Heart left ventricle (tissue), 13 donors: ENCODE measurements at regions not wholly inside any gene's neighbourhood (a gene's known extent, or its start where the extent isn't known, plus 50 kb on each side); places are given as distances from the start of the nearest gene placed in this dataset.

ENCODE experiments used
- POLR2A ChIP-seq, 2 donors: fragments of 450-650 bp; IDR thresholded peaks; one replicate each; pipeline ENCODE4 v1.6.1; 2017; ENCODE audit warnings: antibody characterized with exemption in 2 of 2, mild to moderate bottlenecking in 2 of 2, moderate library complexity in 2 of 2
- TF ChIP-seq, protein P1 (sequence below), 12 donors: fragments of 200-600 bp; sonication (generic) in 4 of 12; IDR thresholded peaks; one replicate each; pipeline versions ENCODE4 v1.5.0 to v1.8.0; 2018 to 2022; ENCODE audit warnings: antibody characterized with exemption in 12 of 12, mild to moderate bottlenecking in 5 of 12
- donor health status: ischemic (EF 13 %, LVEDD 7.1; RV severe dilation, severe dysfunction).
- donor health status: DM: no; HTN: yes; CAD: no.
- donor health status: DM: no; HTN: no; CAD: no.
- donor health status: ischemic (EF 25% LVEDD 6.9; RV normal size, moderate dysfunction).
- donor health status: ischemic (EF 25% LVEDD 5.7; RV mildly dilated, moderate dysfunction).
- donor health status: ischemic (EF 35%, LVEDD 5.7; RV mildly dilated, moderate dysfunction).
- donor health status: nonischemic (EF 11% LVEDD 7.7; RV severe dilation, severe dysfunction).
- donor health status: DM: yes; HTN: yes; CAD: no.
- donor health status: PGD.
- donor health status: ischemic (EF 29% LVEDD 5.4; RV normal size, mild dysfunction).
- donor health status: nonischemic (EF 23%, LVEDD 6.1; RV moderate dilation, normal function).

DNA sequence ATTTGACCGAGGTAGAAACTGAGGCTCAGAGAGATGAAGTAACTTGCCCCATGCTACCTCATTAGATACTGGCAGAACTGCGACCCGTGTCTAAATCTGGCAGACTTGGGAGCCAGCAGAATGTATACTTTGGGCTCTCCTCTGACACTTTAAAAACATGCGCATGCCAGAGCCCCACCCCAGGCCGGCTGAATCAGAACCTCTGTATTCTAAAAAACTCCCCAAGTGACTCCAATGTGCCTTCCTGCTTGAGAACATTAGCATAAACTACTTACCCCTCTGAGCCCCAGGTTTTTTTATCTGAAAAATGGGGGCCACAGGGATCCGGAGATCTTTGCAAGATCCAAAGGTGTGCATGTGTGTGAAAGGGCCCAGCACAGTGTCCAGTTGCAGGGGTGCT lies 344.7 kb upstream of the USP24 start:
- TF ChIP-seq, protein P1, sequence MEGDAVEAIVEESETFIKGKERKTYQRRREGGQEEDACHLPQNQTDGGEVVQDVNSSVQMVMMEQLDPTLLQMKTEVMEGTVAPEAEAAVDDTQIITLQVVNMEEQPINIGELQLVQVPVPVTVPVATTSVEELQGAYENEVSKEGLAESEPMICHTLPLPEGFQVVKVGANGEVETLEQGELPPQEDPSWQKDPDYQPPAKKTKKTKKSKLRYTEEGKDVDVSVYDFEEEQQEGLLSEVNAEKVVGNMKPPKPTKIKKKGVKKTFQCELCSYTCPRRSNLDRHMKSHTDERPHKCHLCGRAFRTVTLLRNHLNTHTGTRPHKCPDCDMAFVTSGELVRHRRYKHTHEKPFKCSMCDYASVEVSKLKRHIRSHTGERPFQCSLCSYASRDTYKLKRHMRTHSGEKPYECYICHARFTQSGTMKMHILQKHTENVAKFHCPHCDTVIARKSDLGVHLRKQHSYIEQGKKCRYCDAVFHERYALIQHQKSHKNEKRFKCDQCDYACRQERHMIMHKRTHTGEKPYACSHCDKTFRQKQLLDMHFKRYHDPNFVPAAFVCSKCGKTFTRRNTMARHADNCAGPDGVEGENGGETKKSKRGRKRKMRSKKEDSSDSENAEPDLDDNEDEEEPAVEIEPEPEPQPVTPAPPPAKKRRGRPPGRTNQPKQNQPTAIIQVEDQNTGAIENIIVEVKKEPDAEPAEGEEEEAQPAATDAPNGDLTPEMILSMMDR (IDR thresholded peaks at IDR 0.05): no peak
- TF ChIP-seq POLR2A (IDR thresholded peaks at IDR 0.05): no peak
